GM10266 (cell line): ENCODE measurements at regions not wholly inside any gene's neighbourhood (a gene's known extent, or its start where the extent isn't known, plus 50 kb on each side); places are given as distances from the start of the nearest gene placed in this dataset.

ENCODE experiments used
- DNase-seq: peaks from one replicate; pipeline ENCODE4 v3.0.0; 2012; ENCODE audit errors: extremely low spot score
- CTCF ChIP-seq: IDR thresholded peaks from 2 replicates; pipeline ENCODE4 v1.5.1; 2012; ENCODE audit warnings: mild to moderate bottlenecking, low read depth; ENCODE audit not compliant: control insufficient read depth, insufficient read depth; ENCODE audit errors: missing control alignments

- no peak for DNase-seq
- TF ChIP-seq CTCF = no peak
Observed at GRCh38 chr3:166472015-166472414, 634.8 kb upstream of the BCHE start.

- DNase-seq = no peak
- TF ChIP-seq CTCF = no peak
Observed at GRCh38 chr3:166471074-166471767, 634.0 kb upstream of the BCHE start.

GRCh38 chr3:166462891-166463470 is 625.8 kb upstream of the BCHE start:
- no peak for DNase-seq
- no peak for TF ChIP-seq CTCF

- no peak for DNase-seq
Observed at GRCh38 chr3:166461626-166462025, 624.4 kb upstream of the BCHE start.

GRCh38 chr3:166457382-166457781 is 620.2 kb upstream of the BCHE start:
- no peak for TF ChIP-seq CTCF
- no peak for DNase-seq

More at GRCh38 chr3:166461626-166462025, 624.4 kb upstream of the BCHE start:
- TF ChIP-seq CTCF = no peak

GRCh38 chr3:166456286-166456685 is 619.1 kb upstream of the BCHE start:
- TF ChIP-seq CTCF = no peak
- no peak for DNase-seq

GRCh38 chr3:166455744-166456143 is 618.5 kb upstream of the BCHE start:
- no peak for TF ChIP-seq CTCF
- no peak for DNase-seq
